ENCODE measurements at regions not wholly inside any gene's neighbourhood (a gene's known extent, or its start where the extent isn't known, plus 50 kb on each side); places are given as distances from the start of the nearest gene placed in this dataset.

- H3K4me2 ChIP-seq (ENCODE audit: low read depth, low read length, poor library complexity, severe bottlenecking): no peak overlapping the region
- no peaks in the 10 kb centered on the region for H4K20me1 ChIP-seq (ENCODE audit: insufficient read depth, low read length, poor library complexity, severe bottlenecking)
- TF ChIP-seq CTCF (conservative IDR thresholded peaks at IDR 0.05; ENCODE audit: low read length): no peak
- no peak for TF ChIP-seq EZH2phosphoT487 (IDR thresholded peaks at IDR 0.05; ENCODE audit: borderline replicate concordance)
- no peaks in the 10 kb centered on the region for H3K9me3 ChIP-seq (ENCODE audit: insufficient read depth, low read depth, low read length)
- H3K36me3 ChIP-seq (ENCODE audit: insufficient read depth, low read length): no peaks in the 10 kb centered on the region
- H3F3A ChIP-seq (ENCODE audit: low read depth): no peaks in the 10 kb centered on the region
- no peak overlapping the region for H2AFZ ChIP-seq (ENCODE audit: low read length)
- no peaks in the 10 kb centered on the region for H3K27me3 ChIP-seq (ENCODE audit: insufficient read depth, low read length, poor library complexity, severe bottlenecking)
- H3K4me3 ChIP-seq (ENCODE audit: low read length, poor library complexity, severe bottlenecking): no peak overlapping the region
- H3K79me2 ChIP-seq (ENCODE audit: insufficient read depth, low read length): no peaks in the 10 kb centered on the region
- H3K4me1 ChIP-seq (ENCODE audit: insufficient read depth, low read length, poor library complexity, severe bottlenecking): no peaks in the 10 kb centered on the region
- no peak overlapping the region for H3K9ac ChIP-seq (ENCODE audit: low read depth, low read length, poor library complexity, severe bottlenecking)
- H3K9me2 ChIP-seq (replicated peaks; ENCODE audit: low read depth, low read length): no peaks in the 10 kb centered on the region
Observed at GRCh38 chr12:42780671-42781070, 191.1 kb upstream of the PRICKLE1 start.

- no peaks in the 10 kb centered on the region for H3F3A ChIP-seq (ENCODE audit: low read depth)
- no peaks in the 10 kb centered on the region for H3K79me2 ChIP-seq (ENCODE audit: insufficient read depth, low read length)
- H3K9me3 ChIP-seq (ENCODE audit: insufficient read depth, low read depth, low read length): no peaks in the 10 kb centered on the region
- no peaks in the 10 kb centered on the region for H3K36me3 ChIP-seq (ENCODE audit: insufficient read depth, low read length)
- H3K9me2 ChIP-seq (replicated peaks; ENCODE audit: low read depth, low read length): no peaks in the 10 kb centered on the region
- H3K9ac ChIP-seq (ENCODE audit: low read depth, low read length, poor library complexity, severe bottlenecking): no peak overlapping the region
- H2AFZ ChIP-seq (ENCODE audit: low read length): no peak overlapping the region
- H3K4me1 ChIP-seq (ENCODE audit: insufficient read depth, low read length, poor library complexity, severe bottlenecking): no peaks in the 10 kb centered on the region
- no peak overlapping the region for H3K4me2 ChIP-seq (ENCODE audit: low read depth, low read length, poor library complexity, severe bottlenecking)
- H3K27me3 ChIP-seq (ENCODE audit: insufficient read depth, low read length, poor library complexity, severe bottlenecking): no peaks in the 10 kb centered on the region
- H4K20me1 ChIP-seq (ENCODE audit: insufficient read depth, low read length, poor library complexity, severe bottlenecking): no peaks in the 10 kb centered on the region
- TF ChIP-seq CTCF (conservative IDR thresholded peaks at IDR 0.05; ENCODE audit: low read length): no peak
- no peak for TF ChIP-seq EZH2phosphoT487 (IDR thresholded peaks at IDR 0.05; ENCODE audit: borderline replicate concordance)
- H3K4me3 ChIP-seq (ENCODE audit: low read length, poor library complexity, severe bottlenecking): no peak overlapping the region
Observed at GRCh38 chr12:42779186-42779859, 189.8 kb upstream of the PRICKLE1 start.

GRCh38 chr12:42776396-42776795, 186.8 kb upstream of the PRICKLE1 start:
- no peaks in the 10 kb centered on the region for H3K9me2 ChIP-seq (replicated peaks; ENCODE audit: low read depth, low read length)
- H3K36me3 ChIP-seq (ENCODE audit: insufficient read depth, low read length): no peaks in the 10 kb centered on the region
- no peak overlapping the region for H2AFZ ChIP-seq (ENCODE audit: low read length)
- no peak overlapping the region for H3K4me3 ChIP-seq (ENCODE audit: low read length, poor library complexity, severe bottlenecking)
- H3K79me2 ChIP-seq (ENCODE audit: insufficient read depth, low read length): no peaks in the 10 kb centered on the region
- H3K9me3 ChIP-seq (ENCODE audit: insufficient read depth, low read depth, low read length): no peaks in the 10 kb centered on the region
- no peaks in the 10 kb centered on the region for H3K4me1 ChIP-seq (ENCODE audit: insufficient read depth, low read length, poor library complexity, severe bottlenecking)
- H3K9ac ChIP-seq (ENCODE audit: low read depth, low read length, poor library complexity, severe bottlenecking): no peak overlapping the region
- H4K20me1 ChIP-seq (ENCODE audit: insufficient read depth, low read length, poor library complexity, severe bottlenecking): no peaks in the 10 kb centered on the region
- no peaks in the 10 kb centered on the region for H3K27me3 ChIP-seq (ENCODE audit: insufficient read depth, low read length, poor library complexity, severe bottlenecking)
- H3F3A ChIP-seq (ENCODE audit: low read depth): no peaks in the 10 kb centered on the region
- TF ChIP-seq EZH2phosphoT487 (IDR thresholded peaks at IDR 0.05; ENCODE audit: borderline replicate concordance): no peak
- no peak for TF ChIP-seq CTCF (conservative IDR thresholded peaks at IDR 0.05; ENCODE audit: low read length)
- H3K4me2 ChIP-seq (ENCODE audit: low read depth, low read length, poor library complexity, severe bottlenecking): no peak overlapping the region
